Osteocyte (in vitro differentiated cells): ENCODE measurements at regions not wholly inside any gene's neighbourhood (a gene's known extent, or its start where the extent isn't known, plus 50 kb on each side); places are given as distances from the start of the nearest gene placed in this dataset.

Source experiments
- DNase-seq: peaks from one replicate; pipeline ENCODE4 v3.0.0; 2021; ENCODE audit warnings: mixed read lengths; ENCODE audit not compliant: unreplicated experiment; ENCODE audit errors: extremely low spot score
- H3K27ac Mint-ChIP-seq: one replicate; pipeline ENCODE4 v1.8.0; 2021; ENCODE audit warnings: mild to moderate bottlenecking, mixed read lengths; ENCODE audit not compliant: unreplicated experiment
- H3K27me3 Mint-ChIP-seq: one replicate; pipeline ENCODE4 v1.8.0; 2021; ENCODE audit warnings: mixed read lengths; ENCODE audit not compliant: unreplicated experiment
- H3K36me3 Mint-ChIP-seq: one replicate; pipeline ENCODE4 v1.8.0; 2021; ENCODE audit warnings: mixed read lengths; ENCODE audit not compliant: unreplicated experiment
- H3K4me1 Mint-ChIP-seq: one replicate; pipeline ENCODE4 v1.8.0; 2021; ENCODE audit warnings: mixed read lengths; ENCODE audit not compliant: unreplicated experiment
- H3K4me3 Mint-ChIP-seq: one replicate; pipeline ENCODE4 v1.8.0; 2021; ENCODE audit warnings: mild to moderate bottlenecking, moderate library complexity, mixed read lengths; ENCODE audit not compliant: unreplicated experiment
- H3K9me3 Mint-ChIP-seq: one replicate; pipeline ENCODE4 v1.8.0; 2021; ENCODE audit warnings: mixed read lengths; ENCODE audit not compliant: unreplicated experiment
- CTCF ChIP-seq: fragments of 200-600 bp; sonication (generic); IDR thresholded peaks from 2 replicates; pipeline ENCODE4 v1.5.0; 2021; ENCODE audit warnings: antibody characterized with exemption, mild to moderate bottlenecking, moderate library complexity

GRCh38 chr5:82849885-82850284 lies 227.3 kb downstream of the TMEM167A start:
- Mint-ChIP-seq H3K27ac (no peak overlapping the region), H3K9me3 (peaks cover 6% of the 10 kb centered on the region), H3K36me3 (no peaks in the 10 kb centered on the region), H3K4me3 (no peak overlapping the region), H3K4me1 (no peaks in the 10 kb centered on the region), H3K27me3 (peaks cover 9% of the 10 kb centered on the region)
- no peak for TF ChIP-seq CTCF
- no peak for DNase-seq

GRCh38 chr5:82847562-82847961 lies 229.6 kb downstream of the TMEM167A start:
- Mint-ChIP-seq H3K4me1 (no peaks in the 10 kb centered on the region), H3K27me3 (peaks cover 12% of the 10 kb centered on the region), H3K36me3 (no peaks in the 10 kb centered on the region), H3K27ac (no peak overlapping the region), H3K9me3 (peaks cover 6% of the 10 kb centered on the region), H3K4me3 (no peak overlapping the region)
- no peak for TF ChIP-seq CTCF
- DNase-seq = no peak

- Mint-ChIP-seq H3K4me1 (no peaks in the 10 kb centered on the region), H3K36me3 (peaks cover 2% of the 10 kb centered on the region), H3K27ac (no peak overlapping the region), H3K4me3 (no peak overlapping the region), H3K9me3 (peaks cover 8% of the 10 kb centered on the region), H3K27me3 (peaks cover 10% of the 10 kb centered on the region)
- no peak for DNase-seq
- TF ChIP-seq CTCF = no peak
These were observed 237.3 kb downstream of the TMEM167A start for GRCh38 chr5:82839881-82840280.

- no peak for DNase-seq
- peaks cover 2% of the 10 kb centered on the region for H3K36me3 Mint-ChIP-seq
- H3K27me3 Mint-ChIP-seq = peaks cover 7% of the 10 kb centered on the region
- H3K4me3 Mint-ChIP-seq = no peak overlapping the region
- H3K4me1 Mint-ChIP-seq = no peaks in the 10 kb centered on the region
- peaks cover 8% of the 10 kb centered on the region for H3K9me3 Mint-ChIP-seq
- no peak for TF ChIP-seq CTCF
- no peak overlapping the region for H3K27ac Mint-ChIP-seq
These were observed 241.7 kb downstream of the TMEM167A start for GRCh38 chr5:82835488-82835887.

- Mint-ChIP-seq H3K9me3 (peaks cover 8% of the 10 kb centered on the region), H3K4me3 (no peak overlapping the region), H3K4me1 (no peaks in the 10 kb centered on the region), H3K27ac (no peak overlapping the region), H3K36me3 (peaks cover 2% of the 10 kb centered on the region), H3K27me3 (peaks cover 4% of the 10 kb centered on the region)
- no peak for DNase-seq
- no peak for TF ChIP-seq CTCF
These were observed 243.0 kb downstream of the TMEM167A start for GRCh38 chr5:82834151-82834550.
